H1 (cell line): ENCODE measurements at regions not wholly inside any gene's neighbourhood (a gene's known extent, or its start where the extent isn't known, plus 50 kb on each side); places are given as distances from the start of the nearest gene placed in this dataset.

Experiments used
- BCL11A ChIP-seq, 2 experiments: IDR thresholded peaks; one replicate each; pipeline ENCODE4 v1.6.1; 2011; ENCODE audit warnings: low read depth in 2 of 2, low read length in 2 of 2, mild to moderate bottlenecking in 2 of 2
- CBX5 ChIP-seq: fragments of 300-800, 300-1000 bp; sonication (generic); IDR thresholded peaks from 2 replicates; pipeline ENCODE4 v1.7.1; 2016; ENCODE audit warnings: antibody characterized with exemption, low read length, low read depth
- CEBPB ChIP-seq: IDR thresholded peaks from 2 replicates; pipeline ENCODE4 v1.6.1; 2012; ENCODE audit warnings: low read depth, low read length
- EP300 ChIP-seq, 2 experiments: IDR thresholded peaks; 1 replicate in 1 of 2; 2 replicates in 1 of 2; pipeline ENCODE4 v1.6.1; 2011 to 2012; ENCODE audit warnings: low read depth in 2 of 2, low read length in 2 of 2, mild to moderate bottlenecking in 2 of 2, borderline replicate concordance in 1 of 2, inconsistent platforms in 1 of 2, moderate library complexity in 1 of 2
- JUND ChIP-seq: IDR thresholded peaks from 2 replicates; pipeline ENCODE4 v1.6.1; 2011; ENCODE audit warnings: mild to moderate bottlenecking, improper control_type of control experiment, low read length
- MAFK ChIP-seq: IDR thresholded peaks from 2 replicates; pipeline ENCODE4 v1.6.1; 2012; ENCODE audit warnings: low read depth, mild to moderate bottlenecking, improper control_type of control experiment, low read length
- SUZ12 ChIP-seq: fragments of 200-600 bp; sonication (generic); IDR thresholded peaks from 2 replicates; pipeline ENCODE4 v1.6.1; 2012; ENCODE audit warnings: mild to moderate bottlenecking, inconsistent platforms, low read length, moderate library complexity, mixed read lengths
- TBP ChIP-seq: IDR thresholded peaks from 2 replicates; pipeline ENCODE4 v1.6.1; 2011; ENCODE audit warnings: low read depth, low read length, improper control_type of control experiment
- TEAD4 ChIP-seq: IDR thresholded peaks from 2 replicates; pipeline ENCODE4 v1.6.1; 2012; ENCODE audit warnings: low read depth, low read length, inconsistent platforms, mixed read lengths

DNA sequence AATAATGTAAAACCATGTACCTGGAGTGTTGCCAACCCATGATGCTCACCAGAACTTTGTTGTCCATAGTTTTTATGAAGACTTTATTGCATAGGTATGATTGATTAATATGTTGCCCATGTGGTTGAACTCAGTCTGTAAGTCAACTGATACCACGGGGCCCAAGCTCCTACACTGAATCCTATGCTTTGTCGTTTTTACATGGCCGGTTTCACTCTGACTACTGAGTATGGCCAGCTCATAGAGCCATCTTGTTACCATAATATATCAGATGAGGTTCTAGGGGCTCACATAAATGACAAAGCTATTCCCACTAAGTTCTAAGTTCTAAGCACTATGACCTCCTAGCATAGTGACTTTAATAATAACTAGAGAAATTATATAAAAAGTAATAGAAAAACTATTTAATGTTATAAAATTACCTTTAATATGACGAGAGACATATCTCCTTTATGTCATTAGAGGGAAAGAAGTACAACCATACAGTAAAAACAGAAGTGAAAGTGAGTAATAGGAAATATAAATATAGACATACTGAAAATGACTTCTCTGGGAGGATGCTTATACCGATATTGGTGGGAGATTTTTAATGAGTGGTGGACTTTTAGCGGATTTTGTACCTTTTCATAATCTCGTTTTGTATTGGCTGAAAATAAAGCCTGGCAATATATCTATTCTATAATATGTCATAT lies 983.4 kb upstream of the PRMT6 start (continued):
- TF ChIP-seq EP300 (IDR thresholded peaks at IDR 0.05; ENCODE audit: borderline replicate concordance in 1 of 2, low read depth in 2 of 2, low read length in 2 of 2): no peak
- TF ChIP-seq CEBPB: no peak
- TF ChIP-seq TBP: no peak
- no peak for TF ChIP-seq JUND
- no peak for TF ChIP-seq SUZ12
- TF ChIP-seq CBX5: no peak
- TF ChIP-seq MAFK: no peak
- TF ChIP-seq TEAD4: no peak
- TF ChIP-seq BCL11A (IDR thresholded peaks at IDR 0.05; ENCODE audit: low read depth in 2 of 2, low read length in 2 of 2): no peak
